DLD1 (cell line): ENCODE measurements at regions not wholly inside any gene's neighbourhood (a gene's known extent, or its start where the extent isn't known, plus 50 kb on each side); places are given as distances from the start of the nearest gene placed in this dataset.
"Not testable (repeated sequence)": the region's sequence is repeated elsewhere in the genome, so short reads cannot be mapped to it uniquely, and the experiment has no call there.

ENCODE experiments used
- in situ Hi-C: cut with HindIII; loops from 2 replicates; pipeline ENCODE4 v1.10.0; 2017; ENCODE audit warnings: low sequenced_read_pairs

DNA sequence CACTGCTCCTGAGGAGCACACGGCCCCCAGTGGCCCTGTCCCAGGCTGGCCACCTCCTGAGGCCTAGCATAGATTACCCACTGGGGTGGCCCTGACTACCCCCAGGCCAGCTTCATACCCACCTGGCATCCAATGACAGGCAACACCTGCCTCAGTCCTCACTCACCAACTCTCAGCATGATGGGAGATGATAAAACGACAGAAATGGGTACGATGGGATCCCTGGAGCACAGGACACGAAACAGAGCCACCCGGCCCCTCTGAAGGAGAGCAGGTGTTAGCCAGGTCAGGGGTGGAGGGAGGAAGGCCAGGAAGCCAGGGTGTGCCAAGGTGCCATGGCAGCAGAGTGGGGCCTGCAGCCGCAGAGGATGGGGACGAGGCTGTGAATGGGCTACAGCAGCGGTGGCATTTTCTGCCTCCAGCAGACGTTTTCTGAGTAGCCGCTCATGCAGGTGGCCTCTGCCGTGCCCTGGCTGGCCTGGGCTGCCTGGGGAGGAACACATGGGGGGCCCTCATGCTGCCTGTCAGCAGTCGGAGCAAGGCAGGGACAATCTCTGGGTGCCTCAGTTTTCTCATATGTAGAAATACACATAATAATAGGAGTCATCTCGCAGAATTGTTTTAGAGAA is 50.2 kb upstream of the FGF3 start:
- in situ Hi-C loops: no loop called here

DNA sequence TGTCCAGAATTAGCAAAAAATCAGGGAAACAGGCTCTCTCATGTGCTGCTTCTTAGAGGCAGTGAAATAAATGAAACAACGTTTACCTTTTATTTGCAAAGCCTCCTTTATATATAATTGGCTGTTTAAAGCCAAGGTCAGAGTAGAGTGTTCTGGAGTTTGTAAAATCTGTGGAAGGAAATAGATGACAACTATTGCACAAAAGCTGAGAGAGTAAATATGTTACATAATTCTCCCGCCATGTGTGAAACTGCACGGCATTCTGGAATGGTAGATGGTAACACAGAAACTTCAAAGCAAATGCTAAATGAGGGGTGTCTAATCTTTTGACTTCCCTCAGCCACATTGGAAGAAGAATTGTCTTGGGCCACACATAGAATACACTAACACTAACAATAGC is 51.5 kb upstream of the FGF3 start:
- in situ Hi-C loops: no loop called here

DNA sequence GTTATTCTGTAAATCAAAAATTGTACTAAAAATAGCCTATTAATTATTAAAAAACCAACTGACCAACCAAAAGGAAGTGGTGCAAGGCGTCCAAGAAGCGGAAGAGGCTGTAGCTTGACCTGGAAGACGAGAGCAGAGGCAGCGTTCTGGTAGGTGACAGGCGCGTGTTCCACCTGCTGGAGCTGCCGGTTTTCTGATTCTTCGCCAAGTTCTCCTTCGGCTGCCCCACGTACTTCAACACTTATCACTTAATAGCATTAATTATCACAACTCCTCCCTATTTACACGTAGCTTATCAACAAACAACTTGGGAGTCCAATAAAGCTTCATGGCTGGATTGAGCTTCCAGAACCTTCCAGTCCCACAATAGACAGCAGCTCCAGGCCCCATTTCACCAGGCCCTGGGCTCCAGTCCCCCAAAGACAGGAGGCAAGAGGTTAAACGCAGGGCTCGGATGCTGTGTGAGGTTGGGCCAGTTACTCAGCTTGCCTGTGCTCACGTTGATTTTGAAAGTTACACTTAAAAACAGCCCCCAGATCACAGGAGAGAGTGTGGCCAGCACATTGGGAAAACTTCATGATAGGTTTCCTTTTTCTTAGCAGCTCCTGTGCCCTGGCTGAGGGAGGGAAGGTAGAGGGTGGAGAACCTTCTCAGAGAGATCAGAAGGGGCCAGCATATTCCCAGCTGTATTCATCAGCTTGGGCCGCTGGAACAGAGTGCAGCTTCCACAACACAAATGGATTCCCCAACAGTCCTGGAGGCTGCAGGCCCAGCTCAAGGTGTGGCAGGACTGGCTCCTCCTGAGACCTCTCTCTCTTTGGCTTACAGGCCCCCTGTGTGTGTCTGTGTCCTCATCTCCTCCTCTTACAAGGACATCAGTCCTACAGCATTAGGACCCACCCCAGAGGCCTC is 54.2 kb upstream of the FGF3 start:
- in situ Hi-C loops: no loop called here

DNA sequence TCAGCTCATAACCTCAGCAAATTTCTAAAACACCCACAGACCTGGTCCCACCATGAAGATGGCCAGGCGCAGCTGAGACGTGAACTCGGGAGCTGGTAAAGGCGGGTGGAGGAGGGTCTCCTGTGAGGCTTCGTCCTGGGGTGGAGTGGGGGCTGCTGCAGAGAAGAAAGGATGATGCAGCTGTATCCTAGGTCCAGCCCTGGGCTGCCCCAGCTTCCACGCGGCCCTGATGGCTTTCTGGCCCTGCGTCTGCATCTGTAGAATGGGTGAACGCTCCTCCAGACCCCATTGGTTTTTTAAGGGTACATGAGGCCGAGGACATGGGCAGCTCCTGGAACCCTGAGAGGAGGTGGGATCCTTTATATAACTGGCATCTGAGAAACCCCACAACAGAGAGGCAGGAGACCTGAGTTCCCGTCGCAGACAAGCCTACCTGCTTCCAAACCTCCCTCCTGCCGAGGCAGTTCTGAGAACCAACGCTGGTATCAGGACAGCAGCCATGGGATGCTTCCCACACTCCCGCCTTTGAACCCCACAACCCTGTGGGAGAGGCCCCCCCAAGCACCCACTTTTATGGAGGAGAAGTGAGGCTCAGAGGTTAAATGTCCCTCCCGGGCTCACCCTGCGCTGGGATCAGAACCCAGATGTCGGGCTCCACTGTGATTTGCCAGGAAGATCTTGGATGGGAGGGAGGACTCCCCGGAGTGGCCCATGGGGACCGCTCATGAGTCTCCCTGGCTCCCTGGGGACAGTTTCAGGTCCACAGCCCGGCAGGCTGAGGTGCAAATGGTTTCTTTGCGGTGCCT is 55.2 kb upstream of the FGF3 start:
- in situ Hi-C loops: no loop called here

DNA sequence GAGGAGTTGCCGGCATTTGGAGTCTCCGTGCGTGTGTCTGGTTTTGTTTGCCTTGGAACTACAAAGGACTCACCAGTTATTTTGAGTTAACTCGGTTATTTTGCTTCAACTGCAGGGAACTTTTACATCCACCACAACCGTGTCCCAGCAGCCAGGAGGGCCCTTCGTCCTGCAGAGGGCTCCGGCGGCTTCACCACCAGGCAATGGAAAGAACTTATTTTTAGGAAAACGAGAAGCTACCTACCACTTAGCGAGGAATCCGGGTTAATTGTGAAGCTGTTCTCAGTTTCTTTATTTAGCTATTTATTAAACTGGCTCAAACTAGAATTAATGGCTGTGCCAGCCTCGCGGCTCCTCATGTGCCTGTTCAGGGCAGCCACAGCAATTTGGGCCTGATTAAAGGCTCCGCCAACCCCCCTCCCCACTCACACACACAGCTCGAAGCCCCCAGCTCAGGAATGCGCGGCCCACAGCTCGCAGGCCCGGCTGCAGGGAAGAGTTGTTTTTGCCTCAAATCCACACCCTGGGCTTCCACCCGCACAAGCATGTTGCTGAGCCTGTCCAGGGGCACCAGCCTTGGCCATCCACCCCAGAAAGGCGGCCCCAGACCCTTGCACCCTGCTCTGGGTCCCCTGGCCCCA is 55.9 kb upstream of the FGF3 start:
- in situ Hi-C loops: no loop called here

DNA sequence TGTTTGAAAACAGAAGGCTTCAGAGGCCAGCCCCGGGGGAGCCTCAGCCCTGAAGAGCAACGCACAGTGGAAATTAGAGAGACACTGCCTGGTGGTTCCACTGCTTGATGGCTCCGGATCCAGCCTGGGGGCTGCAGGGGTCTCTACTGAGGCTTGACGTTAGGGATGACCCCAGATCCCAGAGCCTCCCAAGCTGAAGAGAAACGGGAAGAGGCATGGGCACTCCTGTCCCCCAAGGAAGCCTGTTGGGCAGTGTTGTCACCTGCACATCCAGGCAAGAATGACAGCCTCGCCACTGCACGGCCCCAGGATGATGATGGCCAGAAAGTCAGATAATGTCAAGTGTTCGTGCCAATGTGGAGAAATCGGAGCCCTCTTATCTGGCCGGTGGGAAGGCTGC is 56.8 kb upstream of the FGF3 start:
- in situ Hi-C loops: no loop called here

DNA sequence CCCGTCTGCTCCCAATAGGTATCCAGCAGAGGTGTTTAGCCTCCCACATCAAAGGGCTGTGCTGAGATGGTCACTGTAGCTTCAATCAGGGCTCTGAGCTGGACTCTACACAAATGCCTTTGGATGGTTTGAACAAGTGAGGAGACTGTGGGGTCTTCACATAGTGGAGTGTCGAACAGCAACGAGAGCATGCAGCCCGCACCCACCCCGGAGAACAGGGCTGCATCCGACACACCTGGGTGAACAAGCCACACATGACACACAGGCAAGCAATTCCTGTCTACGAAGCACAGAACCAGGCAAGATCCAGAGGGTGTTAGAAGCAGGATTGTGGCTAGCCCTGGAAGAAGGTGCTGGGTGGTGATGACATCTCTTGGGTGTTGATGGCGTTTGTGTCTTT is 58.0 kb upstream of the FGF3 start:
- in situ Hi-C loops: no loop called here

DNA sequence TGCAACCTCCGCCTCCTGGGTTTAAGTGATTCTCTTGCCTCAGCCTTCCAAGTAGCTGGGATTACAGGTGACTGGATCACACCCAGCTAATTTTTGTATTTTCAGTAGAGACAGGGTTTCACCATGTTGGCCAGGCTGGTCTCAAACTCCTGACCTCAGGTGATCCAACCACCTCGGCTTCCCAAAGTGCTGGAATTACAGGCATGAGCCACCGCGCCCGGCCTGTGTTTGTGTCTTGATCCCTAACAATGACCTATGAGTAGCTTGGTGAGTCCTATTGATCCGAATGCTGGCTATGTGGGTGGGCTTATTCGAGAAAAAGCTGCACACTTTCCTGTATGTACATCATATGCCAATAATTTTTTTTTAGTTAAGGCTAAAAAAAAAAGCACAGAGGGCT is 58.5 kb upstream of the FGF3 start:
- in situ Hi-C loops: not testable (repeated sequence)

DNA sequence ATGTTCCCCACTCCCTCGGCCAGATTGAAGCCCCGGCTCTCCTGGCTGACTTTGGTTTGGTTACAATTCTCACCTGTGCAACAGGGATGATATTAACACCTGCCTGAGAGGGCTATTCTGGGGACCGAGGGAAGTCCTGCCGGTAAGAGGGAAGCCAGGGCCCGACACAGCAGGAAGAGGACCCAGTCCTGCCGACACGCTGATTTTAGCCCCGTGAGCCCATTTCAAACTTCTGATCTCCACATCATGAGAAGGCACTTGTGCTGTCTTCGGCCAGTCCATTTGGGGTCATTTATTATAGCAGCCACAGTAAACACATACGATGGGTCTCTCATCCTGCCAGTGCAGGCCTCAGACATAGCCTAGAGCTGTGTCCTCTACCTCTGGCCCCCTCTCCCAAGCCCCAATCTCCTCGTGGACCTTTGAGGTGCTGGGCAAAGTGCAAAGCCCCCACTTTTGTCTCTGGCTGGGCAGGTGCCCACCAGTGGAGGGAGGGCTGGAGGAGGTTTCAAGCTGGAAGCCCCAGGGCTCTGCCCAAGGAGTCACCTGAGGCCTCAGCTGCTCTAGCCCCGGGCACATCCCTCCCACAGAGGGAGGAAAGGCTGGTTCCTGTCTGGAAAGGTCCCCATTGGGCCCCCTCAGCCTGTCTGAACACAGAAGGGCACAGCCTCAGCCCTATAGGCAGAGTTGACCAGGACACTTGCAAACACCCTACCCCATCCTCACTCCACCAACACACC is 59.1 kb upstream of the FGF3 start:
- in situ Hi-C loops: no loop called here

DNA sequence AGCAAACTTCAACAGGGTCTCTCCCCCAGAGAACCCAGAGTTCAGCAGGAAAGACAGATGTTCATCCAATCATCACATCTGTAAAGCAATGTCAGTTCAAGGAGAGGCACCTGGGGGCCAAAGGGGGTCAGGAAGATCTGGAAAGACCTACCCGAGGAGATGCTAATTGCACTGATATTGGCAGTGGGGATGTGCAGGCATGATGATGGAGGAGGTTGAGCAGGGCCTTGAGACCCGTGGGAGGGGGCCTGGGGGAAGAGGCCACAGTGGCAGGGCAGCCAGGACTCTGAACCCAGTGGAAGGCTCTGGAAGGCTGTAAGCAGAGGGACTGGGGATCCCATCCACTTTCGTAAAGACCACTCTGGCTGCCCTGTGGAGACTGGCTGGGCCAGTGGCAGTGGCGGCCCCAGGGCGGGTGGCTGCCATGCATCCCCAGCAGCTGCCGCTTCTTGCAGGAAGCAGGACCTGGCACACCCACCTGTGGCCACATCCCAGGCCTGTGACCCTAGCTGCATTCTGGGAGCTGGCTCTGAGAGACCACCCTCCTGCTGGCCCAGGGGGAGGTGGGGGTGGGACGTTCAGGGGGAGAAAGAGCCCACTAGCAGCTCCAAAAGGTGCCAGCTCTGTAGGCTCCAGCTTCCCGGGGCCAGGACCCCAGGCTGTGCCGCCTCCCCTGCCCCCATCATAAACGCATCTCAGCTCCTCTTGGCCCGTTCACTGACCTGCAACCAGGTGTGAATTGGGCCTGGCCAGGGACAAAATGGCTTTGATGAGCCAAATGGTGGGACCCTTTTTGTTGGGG is 59.9 kb upstream of the FGF3 start:
- in situ Hi-C loops: no loop called here

DNA sequence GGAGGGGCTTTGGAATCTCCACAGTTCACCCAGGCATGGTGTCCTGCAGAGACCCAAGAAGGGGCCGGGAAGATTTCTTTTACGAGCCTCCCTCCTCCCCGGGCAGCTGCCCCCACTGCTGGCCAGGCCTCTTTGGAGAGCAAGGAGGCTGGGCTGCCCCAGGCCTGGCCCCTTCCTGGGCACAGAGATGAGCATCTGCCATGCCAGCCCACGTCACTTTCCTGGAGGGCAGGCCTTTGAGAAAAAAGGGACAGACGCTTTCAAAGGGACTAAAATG is 60.5 kb upstream of the FGF3 start:
- in situ Hi-C loops: no loop called here

DNA sequence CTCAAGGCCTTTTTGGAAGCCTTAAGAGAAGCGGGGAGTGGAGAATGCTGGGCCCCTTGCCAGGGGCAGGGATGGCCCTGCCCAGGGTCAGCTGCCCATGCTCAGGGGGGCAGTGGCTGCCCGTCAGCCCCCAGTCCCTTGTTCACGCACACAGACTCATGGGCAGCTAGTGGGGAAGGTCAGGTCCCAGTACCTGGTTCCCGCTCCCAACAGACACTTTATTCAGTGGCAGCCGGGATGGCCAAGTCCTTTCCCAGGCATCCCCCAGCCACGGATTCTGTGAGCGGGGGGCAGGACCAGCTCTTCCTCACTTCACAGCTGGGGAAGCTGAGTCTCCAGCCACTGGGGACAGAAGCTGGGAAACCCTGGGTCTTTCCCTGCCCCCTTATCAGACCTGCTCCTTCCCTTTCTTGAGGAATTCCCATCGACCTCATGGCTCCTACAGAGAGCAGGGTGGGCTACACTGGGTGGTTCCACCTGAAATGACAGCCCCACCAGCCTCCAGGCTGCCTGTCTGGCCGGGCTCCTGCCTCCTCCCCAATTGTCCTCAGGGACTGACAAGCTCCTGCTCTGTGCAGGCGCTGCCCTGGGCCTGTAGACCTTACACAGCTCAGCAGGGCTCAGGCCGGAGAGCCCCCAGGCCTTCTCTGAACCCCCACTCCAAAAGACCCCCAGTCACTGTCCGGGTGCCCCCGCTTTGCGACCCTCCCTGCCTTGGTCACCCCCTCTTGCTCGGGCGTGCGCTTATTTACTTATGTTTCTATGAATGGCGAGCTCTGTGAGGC is 61.0 kb upstream of the FGF3 start:
- in situ Hi-C loops: no loop called here

DNA sequence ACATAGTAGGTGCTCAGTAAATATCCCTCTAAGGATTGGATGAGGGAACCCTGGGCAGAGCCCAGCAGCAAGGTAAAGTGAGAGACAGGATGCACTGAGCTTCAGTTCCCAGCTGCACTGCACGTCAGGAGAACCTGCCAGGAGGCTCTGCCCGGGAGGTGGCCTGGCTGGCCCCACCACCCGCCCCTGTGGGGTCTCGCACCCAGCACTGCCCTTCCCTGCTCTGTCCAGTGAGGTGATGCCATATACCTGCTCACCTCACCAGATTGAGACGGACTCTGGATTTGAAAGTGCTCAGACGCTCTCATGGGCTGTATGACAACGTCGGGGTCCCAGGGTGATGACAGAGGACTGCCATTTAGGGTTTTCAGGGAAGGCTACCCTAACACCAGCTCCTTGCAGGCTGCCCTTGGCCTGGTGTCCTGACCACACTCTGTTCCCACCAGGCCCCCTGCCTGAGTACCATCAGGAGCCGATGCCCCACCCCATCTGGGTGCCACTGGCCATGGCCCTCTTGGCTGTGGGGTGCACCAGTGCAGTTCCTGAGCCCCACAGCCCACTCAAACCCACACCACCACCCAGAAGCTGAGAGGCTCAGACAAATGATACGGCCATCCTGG is 61.7 kb upstream of the FGF3 start:
- in situ Hi-C loops: no loop called here

DNA sequence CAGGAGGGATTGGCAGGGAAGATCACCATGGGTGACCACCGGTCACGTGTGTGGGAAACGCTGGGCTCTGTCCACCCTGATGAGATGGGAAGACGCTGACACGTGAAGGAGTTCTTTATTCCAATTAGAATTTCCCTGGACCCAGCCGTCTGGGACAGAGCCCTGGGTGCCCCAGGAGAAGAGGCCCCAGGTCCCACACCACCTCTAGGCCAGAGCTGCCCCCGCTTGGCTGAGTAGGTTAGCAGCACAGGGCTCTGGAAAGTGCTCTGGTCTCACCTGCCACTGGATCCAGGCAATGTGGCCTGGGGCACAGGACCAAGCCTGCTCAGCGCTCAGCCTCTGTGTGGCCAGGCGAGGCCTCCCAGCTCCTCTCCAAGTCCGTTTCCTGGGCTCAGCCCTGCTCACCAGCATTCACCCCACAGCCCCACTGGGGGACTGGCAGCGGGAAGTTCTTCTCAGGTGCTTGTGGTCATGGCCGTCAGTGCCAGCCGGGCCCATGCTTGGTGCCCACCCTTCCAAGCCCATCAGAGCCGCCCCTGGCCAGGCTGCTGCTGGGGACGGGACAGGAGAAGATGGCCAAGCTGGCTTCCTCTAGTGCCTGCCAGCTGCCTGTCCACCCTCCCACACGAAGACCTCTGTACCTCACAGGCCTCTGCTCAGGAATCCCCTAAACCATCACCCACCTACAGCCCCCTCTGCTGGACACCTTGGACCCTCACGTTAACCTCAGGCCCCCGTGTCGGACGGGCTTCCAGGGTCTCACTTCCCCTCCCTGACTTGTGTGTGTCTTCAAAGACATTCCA is 62.5 kb upstream of the FGF3 start:
- in situ Hi-C loops: no loop called here

DNA sequence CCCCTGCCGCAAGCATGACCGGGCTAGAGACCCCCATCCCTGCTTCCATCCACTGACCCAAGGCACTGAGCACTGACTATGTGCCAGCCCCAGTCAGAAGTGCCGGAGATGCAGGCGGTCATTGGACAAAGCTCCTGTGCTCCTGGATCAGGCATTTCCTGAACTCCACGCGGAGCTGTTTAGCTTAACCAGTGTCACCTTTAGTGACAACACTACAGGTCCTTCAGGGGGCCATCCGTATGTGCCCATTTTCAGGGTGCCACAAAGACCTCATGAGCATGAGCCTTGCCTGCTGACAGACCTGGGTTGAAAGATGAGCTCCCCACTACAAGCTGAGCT is 63.0 kb upstream of the FGF3 start:
- in situ Hi-C loops: no loop called here

DNA sequence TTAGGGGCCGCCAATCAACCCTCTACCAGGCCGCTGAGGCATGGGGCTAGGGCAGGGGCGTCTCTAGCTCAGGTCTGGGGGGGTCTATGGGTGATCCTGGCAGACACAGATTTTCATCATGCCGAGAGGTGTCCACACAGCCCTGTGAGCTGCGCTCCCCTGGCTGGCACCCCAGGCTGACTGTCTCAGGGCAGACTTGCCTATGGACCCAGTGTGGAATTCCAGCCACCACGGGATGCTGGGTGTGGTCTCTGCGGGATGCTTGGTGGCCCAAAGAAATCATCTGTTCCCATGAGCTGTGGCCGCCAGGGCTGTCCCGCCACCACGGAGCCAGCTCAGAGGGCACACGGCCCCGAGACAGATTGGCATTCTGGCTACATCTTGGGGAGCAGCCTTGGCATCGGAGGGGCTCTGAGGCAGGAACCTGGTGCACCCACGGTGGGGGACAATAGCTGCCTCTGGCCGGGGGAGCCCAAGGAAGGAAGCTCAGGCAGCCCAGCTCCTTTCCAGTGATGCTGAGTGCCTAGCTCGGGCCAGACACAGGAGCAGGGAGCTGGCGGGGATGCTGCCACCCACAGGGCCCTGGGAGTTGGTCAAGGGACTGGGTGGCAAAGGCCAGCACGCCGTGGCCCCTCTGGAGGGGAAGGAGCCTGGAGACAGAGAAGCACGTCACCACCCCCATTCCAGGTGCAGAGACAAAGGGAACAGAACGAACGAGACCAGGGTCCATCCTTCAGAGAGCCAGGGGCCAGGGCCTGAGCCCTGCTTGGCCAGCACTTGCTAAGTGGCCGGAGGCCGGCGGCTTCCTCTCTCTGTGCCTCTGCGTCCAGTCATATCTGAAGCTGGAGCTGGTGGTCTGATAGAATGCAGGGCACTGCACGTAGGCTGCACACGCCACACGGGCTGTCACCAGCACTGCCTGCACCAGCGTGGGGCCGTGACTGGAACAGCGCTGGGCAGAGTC is 64.4 kb upstream of the FGF3 start:
- in situ Hi-C loops: no loop called here

DNA sequence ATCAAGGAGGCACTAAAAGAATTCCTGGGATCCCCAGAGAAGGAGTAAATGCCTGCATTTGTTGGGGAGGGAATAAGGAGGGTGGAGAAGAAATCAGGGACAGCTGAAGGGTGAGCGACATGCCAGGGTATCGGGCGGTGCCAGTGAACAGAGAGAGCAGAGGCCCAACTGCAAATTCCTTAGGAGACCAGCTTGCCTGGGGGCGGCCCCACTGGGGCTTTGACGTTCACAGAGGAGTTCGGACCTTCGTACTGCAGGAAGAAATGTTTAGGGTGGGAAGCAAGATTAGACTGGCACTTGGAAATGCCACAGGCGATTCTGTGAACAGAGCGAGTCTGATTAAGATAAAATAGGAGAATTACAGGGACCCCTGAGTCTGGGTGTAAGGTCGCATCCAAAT is 65.1 kb upstream of the FGF3 start:
- in situ Hi-C loops: no loop called here
